Endothelial cell of umbilical vein (primary cell): ENCODE measurements at regions not wholly inside any gene's neighbourhood (a gene's known extent, or its start where the extent isn't known, plus 50 kb on each side); places are given as distances from the start of the nearest gene placed in this dataset.

ENCODE experiments used
- EZH2 ChIP-seq: IDR thresholded peaks from 2 replicates; pipeline ENCODE4 v1.6.1; 2012; ENCODE audit warnings: borderline replicate concordance, low read depth, mild to moderate bottlenecking, moderate library complexity, low read length, inconsistent platforms; ENCODE audit not compliant: severe bottlenecking
- JUN ChIP-seq: IDR thresholded peaks from 2 replicates; pipeline ENCODE4 v1.6.1; 2011; ENCODE audit warnings: borderline replicate concordance, low read depth; ENCODE audit not compliant: insufficient read length, insufficient read depth
- MYC ChIP-seq: IDR thresholded peaks from one replicate; pipeline ENCODE4 v1.6.1; 2011; ENCODE audit warnings: mild to moderate bottlenecking, low read depth, low read length
- POLR2A ChIP-seq: IDR thresholded peaks from 2 replicates; pipeline ENCODE4 v1.6.1; 2012; ENCODE audit warnings: low read depth, mild to moderate bottlenecking, control low read depth, low read length
- TF ChIP-seq, protein P1 (sequence below), 2 donors: IDR thresholded peaks; 1 replicate in 1 of 2; 2 replicates in 1 of 2; pipeline ENCODE4 v1.5.1; 2011; ENCODE audit warnings: low read length in 2 of 2, mild to moderate bottlenecking in 2 of 2, moderate library complexity in 2 of 2, control low read depth in 1 of 2, inconsistent platforms in 1 of 2, low read depth in 1 of 2; ENCODE audit not compliant: insufficient read depth in 1 of 2; ENCODE audit errors: extremely low read depth in 1 of 2
- TF ChIP-seq, protein P2 (sequence below): IDR thresholded peaks from 2 replicates; pipeline ENCODE4 v1.6.1; 2011; ENCODE audit not compliant: insufficient read depth, insufficient read length

DNA sequence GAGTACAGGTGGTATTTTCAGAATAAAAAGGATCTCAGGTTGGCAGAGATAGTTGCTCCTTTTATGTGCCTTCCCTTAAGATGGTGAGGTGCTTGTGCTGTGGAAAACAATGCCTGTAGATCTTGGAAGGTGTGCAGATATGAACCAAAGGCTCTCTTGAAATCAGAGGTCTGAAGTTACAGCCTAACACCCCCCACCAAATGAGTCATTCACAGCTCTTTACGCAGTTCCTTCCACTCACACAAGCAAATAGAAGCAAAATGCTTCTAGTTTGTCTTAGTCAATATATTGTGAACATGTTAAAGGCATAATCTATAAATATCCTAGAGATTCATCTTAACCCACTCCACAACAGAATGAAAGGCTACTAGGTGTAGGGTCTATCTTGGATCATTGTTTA lies 128.9 kb upstream of the NR5A2 start:
- TF ChIP-seq, protein P1, sequence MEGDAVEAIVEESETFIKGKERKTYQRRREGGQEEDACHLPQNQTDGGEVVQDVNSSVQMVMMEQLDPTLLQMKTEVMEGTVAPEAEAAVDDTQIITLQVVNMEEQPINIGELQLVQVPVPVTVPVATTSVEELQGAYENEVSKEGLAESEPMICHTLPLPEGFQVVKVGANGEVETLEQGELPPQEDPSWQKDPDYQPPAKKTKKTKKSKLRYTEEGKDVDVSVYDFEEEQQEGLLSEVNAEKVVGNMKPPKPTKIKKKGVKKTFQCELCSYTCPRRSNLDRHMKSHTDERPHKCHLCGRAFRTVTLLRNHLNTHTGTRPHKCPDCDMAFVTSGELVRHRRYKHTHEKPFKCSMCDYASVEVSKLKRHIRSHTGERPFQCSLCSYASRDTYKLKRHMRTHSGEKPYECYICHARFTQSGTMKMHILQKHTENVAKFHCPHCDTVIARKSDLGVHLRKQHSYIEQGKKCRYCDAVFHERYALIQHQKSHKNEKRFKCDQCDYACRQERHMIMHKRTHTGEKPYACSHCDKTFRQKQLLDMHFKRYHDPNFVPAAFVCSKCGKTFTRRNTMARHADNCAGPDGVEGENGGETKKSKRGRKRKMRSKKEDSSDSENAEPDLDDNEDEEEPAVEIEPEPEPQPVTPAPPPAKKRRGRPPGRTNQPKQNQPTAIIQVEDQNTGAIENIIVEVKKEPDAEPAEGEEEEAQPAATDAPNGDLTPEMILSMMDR (IDR thresholded peaks at IDR 0.05; ENCODE audit: extremely low read depth in 1 of 2, insufficient read depth in 1 of 2, low read depth in 1 of 2, low read length in 2 of 2), result no peak
- TF ChIP-seq POLR2A (no peak), MYC (no peak), JUN (no peak), EZH2 (no peak)
- TF ChIP-seq, protein P2, sequence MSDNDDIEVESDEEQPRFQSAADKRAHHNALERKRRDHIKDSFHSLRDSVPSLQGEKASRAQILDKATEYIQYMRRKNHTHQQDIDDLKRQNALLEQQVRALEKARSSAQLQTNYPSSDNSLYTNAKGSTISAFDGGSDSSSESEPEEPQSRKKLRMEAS, result no peak
